ENCODE measurements at regions not wholly inside any gene's neighbourhood (a gene's known extent, or its start where the extent isn't known, plus 50 kb on each side); places are given as distances from the start of the nearest gene placed in this dataset.
"Not testable (repeated sequence)": the region's sequence is repeated elsewhere in the genome, so short reads cannot be mapped to it uniquely, and the experiment has no call there.

GRCh38 chr2:224171226-224171625 lies 132.1 kb upstream of the SERPINE2 start:
- no peak for DNase-seq (ENCODE audit: low spot score, unreplicated experiment)
- H3K36me3 Mint-ChIP-seq (ENCODE audit: insufficient read depth), result no peaks in the 10 kb centered on the region
- H3K27ac Mint-ChIP-seq, result no peak overlapping the region
- H3K4me1 Mint-ChIP-seq (ENCODE audit: low read depth), result no peaks in the 10 kb centered on the region
- no peaks in the 10 kb centered on the region for H3K27me3 Mint-ChIP-seq
- peaks cover 3% of the 10 kb centered on the region for H3K9me3 Mint-ChIP-seq (ENCODE audit: low read depth)
- no peak overlapping the region for H3K4me3 Mint-ChIP-seq (ENCODE audit: low read depth)
- TF ChIP-seq CTCF (IDR thresholded peaks at IDR 0.05; ENCODE audit: unreplicated experiment), result no peak

- TF ChIP-seq CTCF (IDR thresholded peaks at IDR 0.05; ENCODE audit: unreplicated experiment), result no peak
- Mint-ChIP-seq H3K27me3 (peaks cover 2% of the 10 kb centered on the region), H3K36me3 (ENCODE audit: insufficient read depth) (no peaks in the 10 kb centered on the region), H3K27ac (no peak overlapping the region), H3K4me3 (ENCODE audit: low read depth) (no peak overlapping the region), H3K9me3 (ENCODE audit: low read depth) (peaks cover 3% of the 10 kb centered on the region), H3K4me1 (ENCODE audit: low read depth) (no peaks in the 10 kb centered on the region)
- no peak for DNase-seq (ENCODE audit: low spot score, unreplicated experiment)
These were observed 130.8 kb upstream of the SERPINE2 start for GRCh38 chr2:224169847-224170246.

- not testable (repeated sequence) for H3K36me3 Mint-ChIP-seq (ENCODE audit: insufficient read depth); H3K4me1 Mint-ChIP-seq (ENCODE audit: low read depth); DNase-seq (ENCODE audit: low spot score, unreplicated experiment); H3K9me3 Mint-ChIP-seq (ENCODE audit: low read depth); H3K4me3 Mint-ChIP-seq (ENCODE audit: low read depth); H3K27me3 Mint-ChIP-seq; H3K27ac Mint-ChIP-seq
These were observed 128.7 kb upstream of the SERPINE2 start for GRCh38 chr2:224167781-224168180.

GRCh38 chr2:224166654-224167053 lies 127.6 kb upstream of the SERPINE2 start:
- no peak for TF ChIP-seq CTCF (IDR thresholded peaks at IDR 0.05; ENCODE audit: unreplicated experiment)
- Mint-ChIP-seq H3K9me3 (ENCODE audit: low read depth) (peaks cover 3% of the 10 kb centered on the region), H3K4me1 (ENCODE audit: low read depth) (no peaks in the 10 kb centered on the region), H3K27ac (no peak overlapping the region), H3K4me3 (ENCODE audit: low read depth) (no peak overlapping the region), H3K36me3 (ENCODE audit: insufficient read depth) (no peaks in the 10 kb centered on the region), H3K27me3 (peaks cover 5% of the 10 kb centered on the region)
- DNase-seq (ENCODE audit: low spot score, unreplicated experiment), result no peak

- DNase-seq (ENCODE audit: low spot score, unreplicated experiment), result no peak
- Mint-ChIP-seq H3K4me1 (ENCODE audit: low read depth) (no peaks in the 10 kb centered on the region), H3K9me3 (ENCODE audit: low read depth) (peaks cover 3% of the 10 kb centered on the region), H3K36me3 (ENCODE audit: insufficient read depth) (no peaks in the 10 kb centered on the region), H3K4me3 (ENCODE audit: low read depth) (no peak overlapping the region), H3K27me3 (peaks cover 5% of the 10 kb centered on the region), H3K27ac (no peak overlapping the region)
- no peak for TF ChIP-seq CTCF (IDR thresholded peaks at IDR 0.05; ENCODE audit: unreplicated experiment)
These were observed 126.8 kb upstream of the SERPINE2 start for GRCh38 chr2:224165901-224166319.

- Mint-ChIP-seq H3K27me3 (peaks cover 5% of the 10 kb centered on the region), H3K4me3 (ENCODE audit: low read depth) (no peak overlapping the region), H3K36me3 (ENCODE audit: insufficient read depth) (no peaks in the 10 kb centered on the region), H3K9me3 (ENCODE audit: low read depth) (peaks cover 3% of the 10 kb centered on the region), H3K4me1 (ENCODE audit: low read depth) (no peaks in the 10 kb centered on the region), H3K27ac (no peak overlapping the region)
- no peak for DNase-seq (ENCODE audit: low spot score, unreplicated experiment)
- no peak for TF ChIP-seq CTCF (IDR thresholded peaks at IDR 0.05; ENCODE audit: unreplicated experiment)
These were observed 124.7 kb upstream of the SERPINE2 start for GRCh38 chr2:224163566-224164307.

Data from progenitor cell of endocrine pancreas (in vitro differentiated cells).